Stomach (tissue), 8 donors: ENCODE measurements at regions not wholly inside any gene's neighbourhood (a gene's known extent, or its start where the extent isn't known, plus 50 kb on each side); places are given as distances from the start of the nearest gene placed in this dataset.

ENCODE experiments used
- DNase-seq, 2 donors: peaks; one replicate each; pipeline versions ENCODE4 v3.0.0 to v3.0.0-alpha.2; 2013 to 2019
- H3K27ac ChIP-seq, 5 donors: fragments of 200-600 bp in 4 of 5; sonication (generic) in 4 of 5; one replicate each; pipeline ENCODE4 v1.5.1; 2013 to 2019; ENCODE audit warnings: mild to moderate bottlenecking in 1 of 5, moderate library complexity in 1 of 5
- H3K27me3 ChIP-seq, 3 donors: fragments of 200-600 bp; sonication (generic); one replicate each; pipeline ENCODE4 v1.5.1; 2017 to 2019; ENCODE audit warnings: mixed run types in 1 of 3
- H3K36me3 ChIP-seq, 4 donors: fragments of 200-600 bp; sonication (generic); 1 replicate in 3 of 4; 2 replicates in 1 of 4; pipeline ENCODE4 v1.5.1; 2016 to 2019
- H3K4me1 ChIP-seq, 4 donors: fragments of 200-600 bp; sonication (generic); one replicate each; pipeline ENCODE4 v1.5.1; 2016 to 2019
- H3K4me3 ChIP-seq, 4 donors: fragments of 200-600 bp; sonication (generic) in 3 of 4; one replicate each; pipeline ENCODE4 v1.5.1; 2016 to 2019; ENCODE audit warnings: mild to moderate bottlenecking in 1 of 4
- H3K9me3 ChIP-seq, 4 donors: fragments of 200-600 bp; sonication (generic); one replicate each; pipeline ENCODE4 v1.5.1; 2016 to 2019
- CTCF ChIP-seq, 7 experiments: fragments of 450-650 bp in 4 of 7; fragments of 200-600 bp in 3 of 7; sonication (generic) in 3 of 7; IDR thresholded peaks; one replicate each; pipeline ENCODE4 v1.5.1; 2016 to 2019; ENCODE audit warnings: antibody characterized with exemption in 7 of 7, control low read depth in 2 of 7, mild to moderate bottlenecking in 1 of 7
- EP300 ChIP-seq: sonication (generic); formaldehyde crosslinking; IDR thresholded peaks from one replicate; pipeline ENCODE4 v1.6.1; 2017; ENCODE audit warnings: antibody characterized with exemption
- POLR2A ChIP-seq, 4 donors: fragments of 450-650 bp; IDR thresholded peaks; one replicate each; pipeline ENCODE4 v1.6.1; 2016; ENCODE audit warnings: antibody characterized with exemption in 4 of 4, control low read depth in 2 of 4, mild to moderate bottlenecking in 1 of 4, moderate library complexity in 1 of 4
- POLR2AphosphoS5 ChIP-seq, 3 donors: sonication (generic); formaldehyde crosslinking; IDR thresholded peaks; one replicate each; pipeline ENCODE4 v1.6.1; 2016; ENCODE audit warnings: antibody characterized with exemption in 3 of 3
- whole genome bisulfite sequencing, 5 donors: extraction: QIAGEN DNeasy Blood & Tissue Kit in 3 of 5; methylation state at CpG; one replicate each; pipeline versions ENCODE4 v1.1.5 to v1.1.7; 2013 to 2018; 5-methylcytosine and 5-hydroxymethylcytosine counted together
- intact Hi-C: fragments of 100-400 bp; cut with DNase I; formaldehyde crosslinking; loops from one replicate; pipeline ENCODE4 v1.15.1; 2023; ENCODE audit warnings: low total_unique reads
- donor health status: healthy with polysubstance abuse.
- donor health status: Bipolar disorder and iron deficiency.
- donor health status: healthy.

- H3K9me3 ChIP-seq: no peaks in the 10 kb centered on the region
- H3K36me3 ChIP-seq: no peaks in the 10 kb centered on the region
- intact Hi-C loops: no loop called here
- H3K4me1 ChIP-seq: peaks cover 0 to 16% (median under 1%) of the 10 kb centered on the region in 4 donors
- no peak overlapping the region for H3K4me3 ChIP-seq
- 86 to 89% (median 88%) methylated on average over 6 of the region's 6 CpGs for WGBS, 5 donors
- H3K27me3 ChIP-seq: no peaks in the 10 kb centered on the region
- no peak for DNase-seq
- H3K27ac ChIP-seq: no peak overlapping the region
- TF ChIP-seq EP300: no peak
- no peak for TF ChIP-seq POLR2AphosphoS5 (IDR thresholded peaks at IDR 0.05)
- no peak for TF ChIP-seq CTCF (IDR thresholded peaks at IDR 0.05)
- TF ChIP-seq POLR2A (IDR thresholded peaks at IDR 0.05): no peak
Measured at GRCh38 chr6:105588123-105588710, 185.3 kb upstream of the PREP start.

- no peak overlapping the region for H3K27ac ChIP-seq
- WGBS, 5 donors: 76 to 88% (median 86%) methylated on average over 23 of the region's 23 CpGs
- H3K36me3 ChIP-seq: no peaks in the 10 kb centered on the region
- TF ChIP-seq POLR2A (IDR thresholded peaks at IDR 0.05) (no peak), POLR2AphosphoS5 (IDR thresholded peaks at IDR 0.05) (no peak), CTCF (IDR thresholded peaks at IDR 0.05) (no peak), EP300 (no peak)
- no peak for DNase-seq
- H3K9me3 ChIP-seq: no peaks in the 10 kb centered on the region
- peaks cover 0 to 9% (median 0%) of the 10 kb centered on the region in 4 donors for H3K4me1 ChIP-seq
- H3K27me3 ChIP-seq: no peaks in the 10 kb centered on the region
- intact Hi-C loops: no loop called here
- no peak overlapping the region for H3K4me3 ChIP-seq
Measured at GRCh38 chr6:105587349-105588122, 184.7 kb upstream of the PREP start.

GRCh38 chr6:105578179-105578707 lies 175.4 kb upstream of the PREP start:
- 16 to 54% (median 29%) methylated on average over 1 of the region's 1 CpG for WGBS, 5 donors
- H3K36me3 ChIP-seq: no peaks in the 10 kb centered on the region
- intact Hi-C loops: no loop called here
- no peak overlapping the region for H3K27ac ChIP-seq
- no peaks in the 10 kb centered on the region for H3K27me3 ChIP-seq
- H3K9me3 ChIP-seq: no peaks in the 10 kb centered on the region
- TF ChIP-seq EP300 (no peak), POLR2AphosphoS5 (IDR thresholded peaks at IDR 0.05) (no peak), POLR2A (IDR thresholded peaks at IDR 0.05) (no peak), CTCF (IDR thresholded peaks at IDR 0.05) (no peak)
- H3K4me3 ChIP-seq: no peak overlapping the region
- H3K4me1 ChIP-seq: no peaks in the 10 kb centered on the region
- no peak for DNase-seq

- 68 to 84% (median 80%) methylated on average over 2 of the region's 2 CpGs for WGBS, 5 donors
- peaks cover 0 to 17% (median 8%) of the 10 kb centered on the region in 4 donors for H3K4me1 ChIP-seq
- no peak overlapping the region for H3K27ac ChIP-seq
- no peak for TF ChIP-seq POLR2A (IDR thresholded peaks at IDR 0.05)
- no peak for TF ChIP-seq CTCF (IDR thresholded peaks at IDR 0.05)
- no peaks in the 10 kb centered on the region for H3K36me3 ChIP-seq
- no peak overlapping the region for H3K4me3 ChIP-seq
- intact Hi-C loops: no loop called here
- DNase-seq: no peak
- no peaks in the 10 kb centered on the region for H3K27me3 ChIP-seq
- no peaks in the 10 kb centered on the region for H3K9me3 ChIP-seq
Measured at GRCh38 chr6:105573556-105573955, 170.7 kb upstream of the PREP start.
